Stimulated activated CD4-positive, alpha-beta T cell treated with anti-CD3 and anti-CD28 coated beads, TNF-alpha, amount 100 ng/mL, for 24 hours (primary cell): ENCODE measurements at regions not wholly inside any gene's neighbourhood (a gene's known extent, or its start where the extent isn't known, plus 50 kb on each side); places are given as distances from the start of the nearest gene placed in this dataset.
"Not testable (repeated sequence)": the region's sequence is repeated elsewhere in the genome, so short reads cannot be mapped to it uniquely, and the experiment has no call there.

Experiments
- DNase-seq, 3 experiments: peaks; one replicate each; pipeline ENCODE4 v3.0.0-alpha.2; 2020; ENCODE audit warnings: low read depth in 3 of 3

DNA sequence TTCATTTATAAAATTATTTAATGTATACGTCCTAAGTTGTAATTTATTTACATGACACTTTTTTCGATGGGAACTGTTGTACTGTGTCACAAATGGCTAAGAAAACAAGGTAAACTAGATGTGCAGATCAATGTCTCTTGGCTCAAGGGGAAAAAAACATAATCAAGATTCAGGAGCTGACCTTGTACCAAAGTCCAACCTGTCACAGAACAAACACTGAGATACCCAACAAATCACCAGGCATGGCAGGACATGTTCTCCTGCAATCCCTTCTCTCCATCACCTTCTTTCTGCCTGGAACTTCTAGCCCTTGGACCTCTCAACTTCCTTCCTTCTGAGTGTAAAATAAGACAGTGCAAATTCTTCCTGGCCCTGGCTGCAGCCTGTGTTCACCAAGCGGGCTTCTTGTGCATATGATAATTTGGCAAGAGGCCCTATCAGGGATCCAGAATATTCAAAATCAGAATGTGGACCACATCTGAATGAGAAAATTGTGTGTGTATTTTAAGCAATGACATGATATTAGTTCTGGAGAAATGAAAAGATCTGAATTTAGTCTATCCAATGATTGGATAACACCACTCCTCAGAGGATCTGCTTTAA, 445.9 kb downstream of the ZNF536 start:
- DNase-seq, result no peak

DNA sequence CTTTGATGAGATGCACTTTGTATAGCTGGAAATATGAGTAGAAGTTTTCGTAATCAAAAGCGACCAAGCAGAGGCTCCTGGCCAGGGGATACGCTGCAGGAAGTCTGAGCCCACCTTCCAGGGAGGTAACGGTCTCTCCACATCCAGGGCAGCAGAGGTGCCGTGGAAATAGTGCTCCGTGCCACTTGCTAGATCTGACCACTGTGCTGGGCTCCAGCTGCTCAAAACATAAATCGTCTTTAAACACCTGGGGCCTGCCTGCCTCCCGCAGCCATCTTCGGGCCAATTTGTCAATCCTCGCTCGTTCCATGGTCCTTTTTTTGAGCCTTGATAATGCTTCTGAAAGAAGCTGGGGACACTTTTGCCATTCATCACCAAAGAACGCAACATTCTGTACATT, 445.0 kb downstream of the ZNF536 start:
- DNase-seq, result no peak

DNA sequence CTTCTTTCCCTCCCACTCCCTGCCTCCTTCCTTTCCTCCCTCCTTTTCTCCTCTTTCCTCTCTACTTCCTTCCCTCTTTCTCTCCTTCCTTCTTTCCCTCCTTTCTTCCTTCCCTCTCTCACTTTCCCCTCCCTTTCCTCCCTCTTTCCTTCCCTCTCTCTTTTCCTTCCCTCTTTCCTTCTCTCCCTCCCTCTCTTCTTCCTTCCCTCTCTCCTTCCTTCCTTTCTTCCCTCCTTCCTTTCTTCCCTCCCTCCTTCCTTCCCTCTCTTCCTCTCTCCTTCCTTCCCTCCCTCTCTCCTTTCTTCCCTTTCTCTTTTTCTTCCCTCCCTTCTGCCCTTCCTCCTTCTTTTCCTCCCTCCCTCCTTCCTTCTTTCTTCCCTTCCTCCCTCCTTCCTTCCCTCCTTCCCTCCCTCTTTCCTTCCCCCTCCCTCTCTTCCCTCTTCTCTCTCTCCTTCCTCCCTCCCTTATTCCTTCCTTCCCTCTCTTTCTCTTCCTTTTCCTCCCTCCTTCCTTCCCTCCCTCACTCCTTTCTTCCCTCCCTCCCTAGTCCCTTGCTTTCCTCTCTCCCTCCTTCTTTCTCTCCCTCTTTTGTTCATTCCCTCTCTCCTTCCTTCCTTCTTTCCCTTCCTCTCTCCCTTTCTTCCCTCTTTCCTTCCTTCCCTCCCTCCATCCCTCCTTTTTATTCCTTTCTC, 443.9 kb downstream of the ZNF536 start:
- DNase-seq, result no peak

DNA sequence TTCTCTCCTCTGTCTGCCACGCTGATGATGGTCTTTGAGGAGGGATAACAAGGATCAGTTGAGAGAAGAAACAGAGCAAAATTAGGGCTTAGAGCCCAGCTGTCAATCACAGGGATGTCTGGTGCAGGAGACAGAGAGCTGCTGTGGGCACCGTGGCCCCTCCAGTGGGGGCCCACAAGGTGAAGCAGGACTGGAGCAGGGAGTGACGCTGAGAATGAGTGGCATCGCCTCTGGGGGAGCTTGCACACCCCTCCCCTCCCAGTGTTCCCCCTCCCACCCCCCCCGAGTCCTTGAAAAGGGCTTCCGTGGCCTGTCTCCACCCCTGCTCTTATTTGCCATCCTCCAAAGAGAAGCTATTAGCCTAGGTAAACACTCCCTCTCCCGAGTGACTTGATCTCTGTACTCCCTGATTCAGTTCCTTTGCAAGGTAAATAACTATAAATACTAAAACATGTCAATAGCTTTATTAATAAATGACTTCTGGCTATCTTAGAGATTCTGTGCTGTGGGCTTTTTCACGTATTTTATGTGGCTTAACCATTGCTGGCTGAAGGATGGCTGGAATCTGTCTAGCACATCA, 440.0 kb downstream of the ZNF536 start:
- no peak for DNase-seq

DNA sequence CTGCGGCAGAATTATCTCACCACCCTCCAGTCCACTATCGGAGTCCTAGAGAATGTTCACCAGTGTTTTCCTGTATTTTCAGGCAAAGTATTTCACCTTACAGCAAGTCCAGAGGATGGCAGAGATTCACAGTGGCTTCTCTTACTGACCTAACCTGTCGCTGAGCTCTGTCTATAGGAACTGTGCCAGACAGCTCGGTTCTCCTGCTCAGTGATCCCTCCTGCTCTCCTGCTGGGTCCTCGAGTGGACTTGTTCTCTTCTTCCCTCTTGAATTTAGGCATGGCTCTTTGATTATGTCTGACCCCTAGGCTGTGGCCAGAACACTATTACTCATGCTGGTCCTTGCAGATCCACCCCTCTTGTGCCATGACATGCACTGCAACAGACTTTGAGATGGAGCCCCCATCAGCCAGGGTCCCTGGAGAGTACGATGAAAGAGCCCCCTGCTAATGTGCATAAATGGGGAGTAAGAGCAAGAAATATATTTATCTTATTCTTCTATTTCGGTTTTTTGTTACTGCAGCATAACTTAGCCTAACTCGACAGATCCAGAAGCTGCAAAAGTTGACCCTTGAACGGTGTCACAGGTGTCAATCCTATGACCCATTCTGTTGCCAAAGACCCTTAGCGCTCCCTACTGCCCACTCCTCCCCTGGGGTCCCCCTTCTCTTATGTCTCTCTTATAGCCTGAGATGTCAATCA, 439.4 kb downstream of the ZNF536 start:
- no peak for DNase-seq

DNA sequence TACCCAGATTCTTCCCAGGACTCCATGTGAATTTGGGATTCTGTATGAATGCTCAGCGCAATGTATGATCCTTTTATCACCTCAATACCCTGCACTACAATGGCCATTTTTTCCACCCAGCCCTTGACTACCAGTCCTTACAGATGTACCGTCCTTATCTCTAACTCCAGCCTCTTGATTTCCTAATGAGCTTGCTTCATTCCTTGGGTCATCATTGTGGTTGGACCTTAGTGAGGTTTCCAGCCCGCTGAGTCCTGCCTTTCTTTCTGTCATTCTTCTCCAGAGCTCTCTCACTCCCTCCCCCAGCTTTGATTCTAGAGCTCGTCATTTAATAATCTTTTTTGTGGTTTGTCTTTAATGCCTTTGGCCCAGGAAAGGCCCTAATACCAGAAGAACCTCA, 438.5 kb downstream of the ZNF536 start:
- DNase-seq, result no peak

DNA sequence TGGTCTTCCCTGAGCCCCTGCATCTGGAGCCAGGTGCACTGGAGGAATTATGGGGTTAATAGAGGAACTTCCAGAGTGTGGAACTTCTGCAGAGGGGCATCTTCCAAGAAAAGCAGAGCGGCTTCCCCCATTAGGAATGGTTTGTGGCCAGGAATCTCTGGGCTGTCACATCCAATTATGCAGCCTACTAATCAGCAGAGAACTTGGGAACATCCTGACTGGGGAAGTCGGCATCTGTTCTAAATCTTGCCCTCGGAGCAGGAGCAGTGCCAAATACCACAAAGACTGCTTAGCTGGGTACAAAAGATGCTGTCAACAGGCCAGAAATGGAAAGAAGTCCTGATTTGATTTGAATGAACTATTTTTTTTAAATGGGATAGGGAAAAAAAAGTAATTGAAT, 435.1 kb downstream of the ZNF536 start:
- no peak for DNase-seq

DNA sequence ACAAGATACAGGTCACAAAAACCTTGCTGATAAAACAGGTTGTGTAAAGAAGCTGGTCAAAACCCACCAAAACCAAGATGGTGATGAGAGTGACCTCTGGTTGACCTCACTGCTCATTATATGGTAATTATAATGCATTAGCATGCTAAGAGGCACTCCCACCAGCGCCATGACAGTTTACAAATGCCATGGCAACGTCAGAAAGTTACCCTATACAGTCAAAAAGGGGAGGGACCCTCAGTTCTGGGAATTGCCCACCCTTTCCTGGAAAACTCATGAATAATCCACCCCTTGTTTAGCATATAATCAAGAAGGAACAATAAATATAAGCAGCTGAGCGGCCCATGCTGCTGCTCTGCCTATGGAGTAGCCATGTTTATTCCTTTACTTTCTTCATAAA, 434.1 kb downstream of the ZNF536 start:
- DNase-seq, result no peak

DNA sequence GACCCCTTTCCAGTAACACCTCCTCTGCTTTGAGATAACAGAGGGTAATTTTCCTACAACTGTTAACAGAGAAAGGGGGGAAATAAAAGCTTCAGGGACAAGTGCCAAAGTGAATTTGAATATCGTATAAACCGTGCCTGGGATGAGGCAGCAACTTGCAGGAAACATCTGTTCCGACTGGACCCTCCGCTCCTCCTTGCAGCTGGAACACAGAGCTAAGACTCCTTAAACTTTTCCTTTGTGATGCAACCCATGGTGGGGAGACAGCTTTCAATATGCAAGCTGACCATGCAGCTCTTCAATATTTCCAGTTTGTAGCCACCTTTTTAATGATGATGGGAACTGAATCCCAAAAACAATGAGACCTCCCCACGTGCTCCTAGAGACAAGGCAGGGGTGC, 432.6 kb downstream of the ZNF536 start:
- DNase-seq, result no peak

DNA sequence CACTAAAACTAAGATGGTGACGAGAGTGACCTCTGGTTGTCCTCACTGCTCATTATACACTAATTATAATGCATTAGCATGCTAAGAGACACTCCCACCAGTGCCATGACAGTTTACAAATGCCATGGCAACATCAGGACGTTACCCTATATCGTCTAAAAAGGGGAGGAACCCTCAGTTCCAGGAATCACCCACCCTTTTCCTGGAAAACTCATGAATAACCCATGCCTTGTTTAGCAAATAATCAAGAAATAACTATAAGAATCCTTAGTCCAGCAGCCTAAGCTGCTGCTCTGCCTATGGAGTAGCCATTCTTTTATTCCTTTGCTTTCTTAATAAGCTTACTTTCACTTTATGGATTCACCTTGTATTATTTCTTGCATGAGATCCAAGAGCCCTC, 432.1 kb downstream of the ZNF536 start:
- DNase-seq, result not testable (repeated sequence)

DNA sequence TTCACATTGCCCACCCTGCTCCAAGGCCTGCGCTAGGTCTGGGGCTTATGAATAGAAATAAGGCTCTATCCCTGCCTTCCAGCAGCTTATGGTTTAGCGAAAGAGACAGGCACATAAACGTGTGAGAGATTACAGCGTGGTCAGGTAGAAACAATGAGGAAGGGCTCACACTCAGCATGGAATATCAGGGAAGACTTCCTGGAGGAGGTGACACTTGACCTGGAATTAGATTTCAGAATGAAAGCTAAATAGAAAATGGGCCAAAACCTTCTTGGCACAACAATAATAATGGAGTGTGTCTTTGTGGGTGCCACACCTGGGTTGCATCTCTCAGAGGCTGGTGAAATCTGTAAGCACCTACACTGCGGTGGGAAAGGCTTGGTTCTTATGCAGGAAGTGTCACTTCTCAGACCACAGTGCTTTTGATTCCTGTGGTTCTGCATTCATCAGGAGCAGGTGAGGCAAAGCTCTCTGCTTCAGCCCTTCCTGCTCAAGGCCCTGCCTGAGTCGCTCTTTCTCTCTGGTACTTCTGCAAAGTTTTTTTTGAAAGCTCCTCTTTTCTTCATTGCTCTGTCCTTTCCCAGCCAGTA, 430.3 kb downstream of the ZNF536 start:
- no peak for DNase-seq

DNA sequence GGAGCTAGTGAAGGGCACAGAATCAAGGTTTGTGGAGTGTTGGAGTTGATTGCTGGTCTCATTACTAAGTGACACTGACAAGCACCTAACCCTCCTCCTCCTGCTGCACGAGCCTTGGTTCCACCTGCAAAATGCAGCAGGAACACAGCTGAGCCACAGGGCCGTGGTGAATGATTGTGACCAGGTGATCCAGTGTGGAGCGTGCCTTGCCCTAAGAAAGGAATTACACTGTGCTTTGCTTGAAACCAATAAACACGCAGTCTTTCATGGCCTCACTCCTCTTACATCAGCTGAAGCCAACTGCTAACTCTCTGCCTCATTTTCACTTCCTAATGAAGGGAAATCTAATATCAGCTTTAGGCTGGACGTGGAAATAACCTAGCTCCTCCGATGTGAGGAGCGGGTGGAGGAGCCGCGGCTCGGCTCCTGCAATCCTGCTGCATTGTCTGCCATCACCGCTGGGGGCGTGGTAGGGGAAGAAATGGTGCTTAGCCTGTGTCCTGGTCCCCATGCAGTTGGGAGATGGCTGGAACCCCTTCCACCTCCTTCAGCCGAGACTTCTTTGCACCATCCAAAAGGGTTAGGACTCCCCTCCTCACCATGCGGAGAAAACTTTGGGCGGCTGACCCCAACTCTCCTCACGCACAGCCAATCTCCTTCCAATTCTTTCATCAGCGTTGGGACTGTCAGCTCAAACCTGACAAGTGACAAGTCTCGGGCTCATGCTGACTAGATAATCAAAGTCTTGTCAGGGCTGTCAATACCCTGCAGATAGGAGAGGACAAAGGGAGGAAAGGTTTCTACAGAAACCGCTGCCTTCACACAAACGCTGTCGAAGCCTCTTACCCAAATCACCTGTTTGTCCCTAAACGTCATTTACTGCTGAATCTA, 427.9 kb downstream of the ZNF536 start:
- peak in 1 of 3 experiments; percentile 27 for DNase-seq

DNA sequence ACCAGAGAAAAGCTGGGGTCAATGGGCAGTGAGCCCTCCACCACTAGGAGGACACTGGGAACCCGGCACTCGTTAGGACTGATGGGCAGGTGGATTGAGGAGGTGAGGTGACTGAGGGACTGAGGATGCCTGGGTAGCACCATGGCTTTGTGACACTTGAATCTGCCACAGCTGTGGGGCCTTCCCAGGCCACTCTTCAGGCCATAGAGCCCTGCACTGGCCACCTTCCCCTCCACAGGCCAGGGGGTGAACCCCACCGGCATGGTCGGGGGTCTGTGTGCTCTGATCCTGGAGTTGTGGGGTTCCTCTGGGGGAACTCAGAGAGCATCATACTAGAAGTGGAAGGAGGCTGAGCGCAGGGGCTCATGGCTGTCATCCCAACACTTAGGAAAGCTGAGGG, 423.5 kb downstream of the ZNF536 start:
- no peak for DNase-seq

DNA sequence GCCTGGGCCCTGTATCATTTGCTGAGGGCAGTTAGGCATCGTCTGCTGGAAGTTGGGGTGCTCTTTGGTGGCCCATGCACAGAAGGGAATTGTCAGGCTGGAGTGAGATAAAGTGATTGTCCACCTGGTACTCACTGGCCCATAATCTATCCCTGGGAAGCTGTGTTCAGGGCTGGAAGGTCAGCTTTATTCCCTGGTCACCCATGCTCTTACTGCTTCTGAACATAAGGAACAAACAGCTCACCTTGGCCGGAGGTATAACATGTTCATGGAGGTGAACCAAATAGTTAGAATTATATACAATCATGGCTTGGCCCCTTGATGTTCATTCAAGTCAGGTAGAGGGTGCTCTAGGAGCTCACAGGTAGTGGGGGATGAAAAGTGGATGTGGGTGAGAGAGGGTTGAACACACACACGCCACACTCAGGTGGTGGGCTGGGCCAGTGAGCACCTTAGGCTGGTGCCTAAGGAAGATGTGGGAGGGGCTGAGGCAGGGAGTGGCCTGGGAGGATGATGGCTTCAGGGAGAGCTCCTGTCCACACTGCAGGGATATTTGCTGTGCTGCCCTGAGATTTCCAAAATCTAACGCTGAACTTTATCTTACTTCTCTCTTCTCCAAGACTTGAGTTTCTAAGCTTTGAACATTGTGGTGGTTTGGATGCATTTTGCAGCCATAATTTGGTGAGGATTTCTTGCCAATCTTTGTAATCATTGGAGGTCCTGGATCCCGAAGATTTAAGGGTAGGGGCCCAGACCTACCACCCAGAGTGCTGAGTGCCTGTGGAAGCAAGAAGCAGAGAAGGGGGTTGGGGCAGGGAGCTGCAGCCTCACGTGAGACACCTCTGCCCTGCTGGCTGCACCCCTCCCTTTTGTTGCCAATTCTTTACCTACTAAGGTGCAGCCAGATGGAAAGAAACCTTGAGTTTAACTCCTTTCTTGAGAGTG, 420.6 kb downstream of the ZNF536 start:
- no peak for DNase-seq

DNA sequence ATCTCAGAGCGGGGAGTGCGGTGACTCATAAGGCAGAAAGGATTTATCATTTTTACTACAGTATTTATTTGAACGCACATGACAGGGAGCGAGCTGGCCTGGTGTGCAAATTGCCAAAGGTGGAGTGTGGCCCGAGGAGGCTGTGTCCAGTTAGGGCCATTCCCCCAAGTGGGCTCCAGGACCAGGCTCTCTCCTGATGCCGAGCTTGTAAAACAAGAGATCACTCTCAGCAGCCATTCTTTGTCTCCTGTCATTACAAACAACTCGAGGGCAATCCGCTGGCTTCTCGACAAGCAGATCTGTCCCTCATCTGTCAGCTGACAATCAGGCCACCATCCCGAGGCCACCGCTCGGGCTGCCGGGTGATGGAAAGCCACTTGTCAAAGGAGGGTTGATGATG, 418.9 kb downstream of the ZNF536 start:
- DNase-seq, result no peak

DNA sequence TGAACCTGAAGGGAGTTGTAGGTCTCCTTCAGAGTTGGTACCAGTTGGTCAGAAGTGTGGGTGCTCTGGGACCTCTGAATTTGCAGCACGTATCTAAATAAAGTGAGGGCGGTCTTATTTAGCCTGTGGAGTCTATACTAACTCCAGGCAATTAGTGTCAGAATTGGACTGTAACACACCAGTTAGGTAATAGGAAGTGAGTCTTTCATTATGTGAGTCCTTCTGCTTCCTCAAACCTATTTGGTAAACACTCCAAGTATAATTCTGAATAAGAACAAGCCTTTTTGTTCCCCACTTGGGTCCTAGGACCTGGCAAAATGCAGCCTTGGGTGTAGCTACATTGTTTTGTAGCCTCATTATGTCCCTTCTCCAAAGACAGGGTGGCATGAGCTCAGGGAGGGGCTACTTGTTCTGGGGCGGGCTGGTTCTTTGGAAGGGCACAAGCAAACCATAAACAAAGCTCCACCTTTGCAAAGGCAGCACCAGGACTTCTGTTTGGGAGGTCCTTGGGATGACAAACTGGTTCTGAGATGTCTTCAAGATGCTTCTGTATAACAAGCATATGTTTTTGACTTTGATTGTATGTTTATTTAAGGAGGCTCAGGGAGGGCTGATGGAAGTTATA, 418.0 kb downstream of the ZNF536 start:
- no peak for DNase-seq

DNA sequence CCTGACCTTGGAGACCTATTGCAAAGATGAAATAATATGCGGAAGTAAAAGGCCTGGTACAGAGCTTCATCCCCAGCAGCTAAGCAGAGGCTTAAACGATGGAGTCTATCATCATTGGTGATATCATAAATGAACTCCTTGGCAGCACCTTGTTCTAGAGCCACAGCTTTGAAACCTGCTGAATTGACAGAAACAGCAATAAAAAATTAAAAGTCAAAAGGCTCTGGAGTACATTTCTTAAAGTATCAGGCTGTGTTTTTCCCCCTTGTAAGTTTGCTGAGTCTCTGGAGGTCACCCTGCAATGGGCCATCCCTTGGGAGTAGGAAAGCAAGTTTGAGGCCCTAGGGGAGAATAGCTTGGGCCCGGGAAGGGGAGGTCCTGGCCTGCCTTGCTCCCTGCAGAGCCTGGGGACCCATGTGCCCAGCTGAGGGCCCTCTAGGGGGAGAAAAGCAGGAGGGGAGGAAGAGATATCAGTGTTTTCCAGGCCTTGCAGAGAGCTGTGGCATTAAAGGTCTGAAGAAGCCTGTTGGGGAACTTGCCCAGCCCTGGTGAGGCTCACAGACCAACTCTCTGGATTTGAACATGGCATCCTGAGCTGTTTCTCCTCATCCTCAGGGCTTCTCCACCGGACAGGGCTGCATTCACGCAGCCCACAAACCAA, 416.1 kb downstream of the ZNF536 start:
- DNase-seq, result no peak

DNA sequence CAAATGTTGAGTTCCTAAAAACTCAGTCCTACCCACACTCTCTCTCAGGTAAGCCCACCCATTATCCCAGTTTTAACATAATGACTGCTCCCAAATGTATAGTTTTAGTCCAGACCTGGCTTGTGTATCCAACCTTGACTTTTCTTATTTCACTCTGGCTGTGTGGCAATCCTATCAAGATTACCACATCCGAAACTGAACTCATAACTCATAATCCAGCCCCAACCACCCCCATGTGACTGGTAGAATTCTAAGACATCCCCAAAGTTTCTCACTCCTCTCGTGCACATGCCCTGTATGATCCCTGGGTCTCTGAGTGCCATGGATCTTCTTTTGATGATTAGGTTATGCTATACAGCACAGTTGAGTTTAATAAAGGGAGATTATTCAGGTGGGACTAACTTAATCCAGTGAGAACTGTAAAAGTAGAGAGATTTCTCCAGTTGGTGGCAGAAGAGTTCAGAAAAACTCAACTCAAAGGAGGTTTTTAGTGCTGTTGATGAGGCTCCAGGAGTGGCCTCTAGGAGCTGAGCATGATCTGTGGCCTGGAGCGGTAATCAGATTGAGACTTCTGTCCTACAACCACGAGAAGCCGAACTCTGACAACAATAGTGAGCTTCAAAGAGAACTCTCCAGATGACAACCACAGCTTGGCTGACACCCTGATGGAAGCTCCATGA, 413.4 kb downstream of the ZNF536 start:
- DNase-seq, result no peak
